Spleen (tissue), 7 donors: ENCODE measurements at regions not wholly inside any gene's neighbourhood (a gene's known extent, or its start where the extent isn't known, plus 50 kb on each side); places are given as distances from the start of the nearest gene placed in this dataset.

Experiments used
- POLR2AphosphoS5 ChIP-seq, 3 donors: sonication (generic); formaldehyde crosslinking; IDR thresholded peaks; one replicate each; pipeline ENCODE4 v1.5.1; 2017; ENCODE audit warnings: antibody characterized with exemption in 3 of 3
- TF ChIP-seq, protein P1 (sequence below), 11 experiments: fragments of 200-600 bp in 7 of 11; fragments of 450-650 bp in 4 of 11; sonication (generic) in 4 of 11; IDR thresholded peaks in 8 of 11; conservative IDR thresholded peaks in 3 of 11; 1 replicate in 7 of 11; 2 replicates in 4 of 11; pipeline versions ENCODE4 v1.4.0 to v1.8.0; 2016 to 2021; ENCODE audit warnings: antibody characterized with exemption in 11 of 11, inconsistent platforms in 4 of 11, mild to moderate bottlenecking in 1 of 11
- donor health status: DM: no; HTN: no; CAD: no; lungs with moderate emphysema.
- donor health status: DM: no; HTN: no; CAD: no.
- donor health status: DM: no; HTN: no; CAD: no.

DNA sequence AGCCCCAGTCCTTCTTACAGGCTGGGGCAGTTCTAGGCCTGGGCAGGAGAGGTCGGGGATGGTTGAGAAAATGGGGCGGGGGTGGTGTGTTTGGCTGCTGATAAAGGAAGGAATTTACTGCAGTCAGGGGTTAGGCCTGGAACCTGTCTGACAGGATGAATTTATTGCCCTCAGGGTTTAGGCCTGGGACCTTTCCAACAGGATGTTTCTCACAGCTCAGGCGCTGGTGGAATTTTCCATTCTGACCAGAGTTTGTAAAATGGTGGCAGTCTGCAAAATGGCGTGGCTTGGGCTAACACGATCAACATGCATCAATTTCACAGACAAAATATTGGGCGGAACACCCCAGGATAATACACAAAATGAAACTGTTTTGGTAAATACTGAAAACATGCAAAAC, 83.5 kb upstream of the SPIN4 start:
- TF ChIP-seq, protein P1, sequence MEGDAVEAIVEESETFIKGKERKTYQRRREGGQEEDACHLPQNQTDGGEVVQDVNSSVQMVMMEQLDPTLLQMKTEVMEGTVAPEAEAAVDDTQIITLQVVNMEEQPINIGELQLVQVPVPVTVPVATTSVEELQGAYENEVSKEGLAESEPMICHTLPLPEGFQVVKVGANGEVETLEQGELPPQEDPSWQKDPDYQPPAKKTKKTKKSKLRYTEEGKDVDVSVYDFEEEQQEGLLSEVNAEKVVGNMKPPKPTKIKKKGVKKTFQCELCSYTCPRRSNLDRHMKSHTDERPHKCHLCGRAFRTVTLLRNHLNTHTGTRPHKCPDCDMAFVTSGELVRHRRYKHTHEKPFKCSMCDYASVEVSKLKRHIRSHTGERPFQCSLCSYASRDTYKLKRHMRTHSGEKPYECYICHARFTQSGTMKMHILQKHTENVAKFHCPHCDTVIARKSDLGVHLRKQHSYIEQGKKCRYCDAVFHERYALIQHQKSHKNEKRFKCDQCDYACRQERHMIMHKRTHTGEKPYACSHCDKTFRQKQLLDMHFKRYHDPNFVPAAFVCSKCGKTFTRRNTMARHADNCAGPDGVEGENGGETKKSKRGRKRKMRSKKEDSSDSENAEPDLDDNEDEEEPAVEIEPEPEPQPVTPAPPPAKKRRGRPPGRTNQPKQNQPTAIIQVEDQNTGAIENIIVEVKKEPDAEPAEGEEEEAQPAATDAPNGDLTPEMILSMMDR (IDR thresholded peaks at IDR 0.05 in 8 of 11, conservative IDR thresholded peaks at IDR 0.05 in 3 of 11): no peak
- no peak for TF ChIP-seq POLR2AphosphoS5 (IDR thresholded peaks at IDR 0.05)
